ENCODE measurements at regions not wholly inside any gene's neighbourhood (a gene's known extent, or its start where the extent isn't known, plus 50 kb on each side); places are given as distances from the start of the nearest gene placed in this dataset.
"Not testable (repeated sequence)": the region's sequence is repeated elsewhere in the genome, so short reads cannot be mapped to it uniquely, and the experiment has no call there.

DNA sequence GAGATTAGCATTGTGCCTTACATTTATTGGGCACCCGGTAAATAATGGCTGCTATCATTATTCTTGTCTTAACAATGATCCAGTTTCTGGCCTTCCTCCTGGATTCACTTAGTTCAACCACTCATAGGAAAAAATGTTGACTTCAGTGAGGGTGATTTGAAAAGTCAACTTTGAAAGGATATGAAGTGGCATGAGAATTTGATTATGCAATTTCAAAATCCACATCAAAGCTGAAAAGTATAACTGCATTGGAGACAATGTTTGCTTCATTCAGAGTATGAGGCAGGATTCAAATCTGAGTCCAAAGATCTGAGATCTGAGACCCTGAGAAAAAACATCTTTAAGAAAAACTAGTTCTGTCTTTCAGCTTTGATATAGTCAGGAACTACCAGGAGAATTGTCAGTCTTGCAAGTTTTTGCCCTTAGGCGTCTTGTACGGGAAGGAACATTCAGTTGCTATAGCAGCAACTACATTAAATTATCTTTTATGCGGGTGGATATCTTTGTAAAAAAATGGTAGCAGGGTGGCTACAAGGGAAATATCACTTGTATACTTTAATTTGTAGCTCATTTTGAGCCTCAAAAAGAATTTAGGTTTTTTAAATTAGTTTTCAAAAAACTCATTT lies 587.5 kb upstream of the LCORL start:
- peak in 1 of 42 donors; percentile 22 for DNase-seq
- intact Hi-C loops (cut with DNase I): no loop called here

GRCh38 chr4:18602610-18603009 lies 581.1 kb upstream of the LCORL start:
- intact Hi-C loops (cut with DNase I); DNase-seq: not testable (repeated sequence)

DNA sequence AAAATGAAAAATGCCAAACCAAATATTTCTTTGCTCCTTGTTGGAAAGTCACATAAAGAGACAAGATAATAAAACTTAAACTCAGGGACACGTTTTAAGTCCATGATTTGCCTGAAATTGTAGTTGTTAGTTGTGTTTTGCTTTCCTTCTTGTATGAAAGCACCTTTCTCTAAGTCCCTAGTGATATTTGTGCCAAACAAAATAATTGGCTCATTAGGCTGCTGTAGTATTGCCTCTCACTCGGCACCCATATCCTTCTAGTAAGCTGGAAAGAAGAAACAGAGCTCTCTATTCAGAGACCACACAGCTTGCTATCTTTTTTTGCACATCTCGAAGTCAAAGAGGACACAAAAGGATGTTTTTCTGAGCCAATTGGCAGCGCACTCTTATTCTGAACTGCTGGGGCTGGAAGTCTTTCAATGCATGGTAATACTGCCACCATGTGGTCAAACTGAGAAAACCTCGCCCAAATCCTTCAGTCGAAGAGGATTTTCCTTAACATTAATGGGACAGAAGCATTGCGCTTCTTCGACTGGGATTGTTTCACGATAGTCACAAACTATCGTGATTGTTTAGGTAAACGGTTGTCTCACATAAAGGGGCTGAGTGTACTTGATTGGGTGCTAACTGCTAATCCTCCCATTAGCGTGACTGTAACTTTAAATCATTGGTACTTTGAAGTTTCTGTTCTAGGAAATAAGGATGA lies 571.9 kb upstream of the LCORL start:
- DNase-seq: peak in 40 of 42 donors; percentile 25 to 91 (median 78)
- intact Hi-C loops (cut with DNase I): loop anchor here (10.0 kb wide), 1 partner anchor 659 kb away; no protein-coding TSS in a partner anchor

DNA sequence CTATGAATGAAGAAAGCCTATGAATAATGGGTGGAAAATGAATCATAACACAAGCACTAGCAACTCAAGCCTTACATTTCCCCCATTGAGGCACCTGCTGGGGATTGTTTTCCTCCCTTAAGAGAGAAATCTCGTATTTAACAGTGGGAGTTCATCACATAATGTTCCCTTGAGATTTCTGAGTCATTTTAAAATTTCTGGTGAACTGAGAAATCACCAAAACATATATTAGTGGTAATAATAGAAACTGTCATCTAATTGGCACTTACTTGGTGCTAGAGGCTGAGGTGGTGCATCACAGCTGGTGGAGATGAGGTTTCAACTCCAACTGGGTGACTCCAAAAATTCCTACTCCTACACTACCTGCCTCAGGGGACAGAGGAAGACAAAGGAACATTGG lies 561.3 kb upstream of the LCORL start:
- intact Hi-C loops (cut with DNase I): no loop called here
- DNase-seq: peak in 28 of 42 donors; percentile 6 to 71 (median 32)

- intact Hi-C loops (cut with DNase I): no loop called here
- DNase-seq: no peak
Observed at GRCh38 chr4:18578307-18578706, 556.8 kb upstream of the LCORL start.

GRCh38 chr4:18572481-18572880 lies 550.9 kb upstream of the LCORL start:
- intact Hi-C loops (cut with DNase I): no loop called here

GRCh38 chr4:18571301-18571761 lies 549.8 kb upstream of the LCORL start:
- intact Hi-C loops (cut with DNase I): no loop called here
- DNase-seq: no peak

More at GRCh38 chr4:18572481-18572880, 550.9 kb upstream of the LCORL start:
- DNase-seq: no peak

DNA sequence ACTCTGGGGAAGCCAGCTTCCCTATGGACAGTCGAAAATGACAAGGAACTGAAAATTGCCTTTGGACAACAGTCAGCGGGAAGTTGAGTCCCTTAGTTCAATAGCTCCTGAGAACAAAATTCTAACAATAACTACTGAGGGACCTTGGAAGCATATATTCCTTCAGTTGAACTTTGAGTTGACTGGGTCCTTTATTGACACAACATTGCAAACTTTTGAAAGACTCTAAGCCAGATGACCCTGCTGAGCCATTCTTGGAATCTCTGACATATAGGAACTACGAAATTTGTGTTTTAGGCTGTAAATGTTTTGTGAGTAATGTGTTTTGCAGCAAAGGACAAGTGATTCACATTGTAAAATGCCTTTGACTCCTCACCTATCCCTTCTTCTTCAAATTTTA lies 548.8 kb upstream of the LCORL start:
- intact Hi-C loops (cut with DNase I): no loop called here
- DNase-seq: no peak

DNA sequence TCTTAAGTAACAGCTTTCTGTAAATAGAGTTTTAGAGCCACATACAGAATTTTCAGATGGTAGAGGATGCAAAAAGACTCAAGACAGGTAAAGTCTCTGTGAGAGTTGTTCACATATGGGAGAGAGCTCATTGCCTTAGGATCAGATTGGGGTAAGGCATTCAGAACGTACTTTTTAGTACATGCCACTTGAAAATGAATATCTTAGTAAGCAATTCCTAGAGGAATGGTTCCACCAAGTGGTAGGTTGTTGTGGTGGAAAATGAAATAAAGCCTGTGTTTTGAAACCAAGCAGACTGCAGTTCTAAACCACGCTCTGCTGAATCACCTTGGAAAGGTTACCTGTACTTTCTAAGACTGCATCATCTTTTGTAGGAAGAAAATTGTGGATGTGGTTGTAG lies 547.0 kb upstream of the LCORL start:
- peak in 2 of 42 donors; percentile 13 to 15 for DNase-seq
- intact Hi-C loops (cut with DNase I): no loop called here

DNA sequence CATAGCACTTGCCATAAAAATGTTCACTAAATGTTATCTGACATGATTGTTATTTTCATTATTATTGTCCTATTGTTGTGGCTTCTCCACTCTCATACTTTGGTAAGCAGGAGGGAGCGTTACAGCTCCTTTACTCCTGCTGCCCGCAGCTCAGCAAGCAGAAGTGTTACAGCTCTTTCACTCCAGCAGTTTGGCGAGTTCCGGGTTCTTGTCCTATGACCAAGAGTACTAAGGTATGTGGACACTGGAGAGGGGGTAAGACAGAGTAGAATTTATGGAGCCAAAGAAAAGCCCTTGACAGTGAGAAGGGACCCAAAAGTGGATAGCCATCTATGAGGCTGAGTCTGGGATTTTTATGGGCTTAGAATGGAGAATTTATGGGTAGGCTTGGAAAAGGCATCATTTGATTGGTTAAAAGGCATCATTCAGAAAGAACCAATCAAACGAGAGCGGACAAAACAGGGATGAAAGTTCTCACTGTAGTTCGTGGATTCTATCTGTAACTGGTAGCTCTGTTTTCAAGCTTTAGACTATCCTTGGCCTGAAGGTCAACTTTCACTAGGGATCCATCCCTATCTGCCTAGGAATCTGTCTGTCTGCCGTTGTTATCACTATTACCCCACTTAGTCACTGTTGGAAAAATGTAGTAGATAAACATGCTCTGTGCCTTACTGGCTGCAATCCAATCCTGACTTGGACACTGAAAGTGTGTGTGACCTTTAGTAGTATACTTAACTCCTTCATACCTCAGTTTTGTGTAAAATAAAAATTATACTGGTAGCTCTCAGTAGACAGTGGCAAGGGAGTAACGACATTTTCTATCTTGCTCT lies 545.6 kb upstream of the LCORL start:
- intact Hi-C loops (cut with DNase I): no loop called here
- DNase-seq: no peak

GRCh38 chr4:18559492-18559891 lies 537.9 kb upstream of the LCORL start:
- intact Hi-C loops (cut with DNase I): no loop called here
- DNase-seq: no peak

GRCh38 chr4:18556402-18556801 lies 534.8 kb upstream of the LCORL start:
- intact Hi-C loops (cut with DNase I): no loop called here

DNA sequence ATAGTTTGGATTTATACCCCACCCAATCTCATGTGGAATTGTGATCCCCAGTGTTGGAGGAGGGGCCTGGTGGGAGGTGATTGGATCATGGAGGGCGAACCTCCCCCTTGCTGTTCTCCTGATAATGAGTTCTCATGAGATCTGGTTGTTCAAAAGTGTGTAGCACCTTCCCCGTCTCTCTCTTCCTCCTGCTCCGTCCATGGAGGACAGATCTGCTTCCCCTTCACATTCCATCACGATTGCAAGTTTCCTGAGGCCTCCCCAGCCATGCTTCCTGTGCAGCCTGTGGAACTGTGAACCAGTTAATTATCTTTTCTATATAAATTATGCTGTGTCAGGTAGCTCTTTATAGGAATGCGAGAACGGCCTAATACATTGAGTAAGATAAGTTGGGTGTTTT lies 518.8 kb upstream of the LCORL start:
- intact Hi-C loops (cut with DNase I): no loop called here
- no peak for DNase-seq

More at GRCh38 chr4:18556402-18556801, 534.8 kb upstream of the LCORL start:
- DNase-seq: no peak

- no peak for DNase-seq
- intact Hi-C loops (cut with DNase I): no loop called here
Observed at GRCh38 chr4:18538121-18538520, 516.6 kb upstream of the LCORL start.

GRCh38 chr4:18536428-18536827 lies 514.9 kb upstream of the LCORL start:
- intact Hi-C loops (cut with DNase I): no loop called here
- DNase-seq: no peak

GRCh38 chr4:18535948-18536347 lies 514.4 kb upstream of the LCORL start:
- intact Hi-C loops (cut with DNase I): no loop called here
- DNase-seq: no peak

- DNase-seq: no peak
- intact Hi-C loops (cut with DNase I): no loop called here
Observed at GRCh38 chr4:18533262-18533775, 511.8 kb upstream of the LCORL start.

DNA sequence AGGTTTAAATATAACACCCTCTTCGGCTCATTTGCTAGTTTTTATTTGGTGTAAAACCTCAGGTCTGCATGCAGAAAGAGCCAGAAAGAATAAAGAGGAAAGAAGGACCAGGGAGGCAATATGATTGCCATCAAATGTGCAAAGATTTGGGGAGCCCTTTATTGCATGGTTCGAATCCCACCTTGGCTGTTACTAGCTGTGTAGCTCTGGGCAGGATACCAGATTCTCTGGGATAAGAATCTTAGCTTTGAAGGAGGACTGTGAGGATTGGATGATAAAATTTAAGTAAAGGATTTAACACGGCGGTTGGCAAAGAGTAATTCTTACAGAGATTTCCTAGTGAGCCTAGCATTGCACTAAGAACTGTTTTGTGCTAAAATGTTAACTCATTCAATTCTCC lies 510.2 kb upstream of the LCORL start:
- intact Hi-C loops (cut with DNase I): no loop called here
- DNase-seq: no peak

DNA sequence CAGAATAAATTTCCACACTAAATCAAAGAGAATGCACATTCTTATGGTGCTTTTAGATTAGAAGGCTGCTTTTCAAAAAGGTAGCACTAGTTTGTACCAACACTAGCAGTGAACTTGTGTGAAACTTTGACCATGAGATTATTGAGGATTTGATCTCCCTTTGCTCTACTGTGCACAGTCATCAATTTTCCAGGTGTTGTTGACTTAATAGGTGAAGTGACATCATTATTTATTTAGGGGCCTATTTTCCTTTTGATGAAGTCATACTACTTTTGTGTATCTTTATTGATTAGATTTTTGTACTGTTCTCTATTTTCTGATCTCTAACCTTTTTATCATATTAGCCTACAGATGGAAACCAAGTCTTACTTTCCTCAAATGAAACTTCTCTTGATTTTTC lies 507.9 kb upstream of the LCORL start:
- no peak for DNase-seq
- intact Hi-C loops (cut with DNase I): no loop called here

- intact Hi-C loops (cut with DNase I): no loop called here
- no peak for DNase-seq
Observed at GRCh38 chr4:18524667-18525066, 503.1 kb upstream of the LCORL start.

All from head of caudate nucleus (tissue), 42 donors.